Esophagus squamous epithelium (tissue), 4 donors: ENCODE measurements at regions not wholly inside any gene's neighbourhood (a gene's known extent, or its start where the extent isn't known, plus 50 kb on each side); places are given as distances from the start of the nearest gene placed in this dataset.

Experiments used
- CTCF ChIP-seq, 6 experiments: fragments of 450-650 bp in 4 of 6; fragments of 200-600 bp in 2 of 6; sonication (generic) in 2 of 6; IDR thresholded peaks; one replicate each; pipeline ENCODE4 v1.5.1; 2016 to 2019; ENCODE audit warnings: antibody characterized with exemption in 6 of 6, mild to moderate bottlenecking in 4 of 6, moderate library complexity in 4 of 6
- POLR2A ChIP-seq, 4 donors: fragments of 450-650 bp; IDR thresholded peaks; one replicate each; pipeline ENCODE4 v1.6.1; 2017; ENCODE audit warnings: antibody characterized with exemption in 4 of 4, mild to moderate bottlenecking in 4 of 4, moderate library complexity in 3 of 4

DNA sequence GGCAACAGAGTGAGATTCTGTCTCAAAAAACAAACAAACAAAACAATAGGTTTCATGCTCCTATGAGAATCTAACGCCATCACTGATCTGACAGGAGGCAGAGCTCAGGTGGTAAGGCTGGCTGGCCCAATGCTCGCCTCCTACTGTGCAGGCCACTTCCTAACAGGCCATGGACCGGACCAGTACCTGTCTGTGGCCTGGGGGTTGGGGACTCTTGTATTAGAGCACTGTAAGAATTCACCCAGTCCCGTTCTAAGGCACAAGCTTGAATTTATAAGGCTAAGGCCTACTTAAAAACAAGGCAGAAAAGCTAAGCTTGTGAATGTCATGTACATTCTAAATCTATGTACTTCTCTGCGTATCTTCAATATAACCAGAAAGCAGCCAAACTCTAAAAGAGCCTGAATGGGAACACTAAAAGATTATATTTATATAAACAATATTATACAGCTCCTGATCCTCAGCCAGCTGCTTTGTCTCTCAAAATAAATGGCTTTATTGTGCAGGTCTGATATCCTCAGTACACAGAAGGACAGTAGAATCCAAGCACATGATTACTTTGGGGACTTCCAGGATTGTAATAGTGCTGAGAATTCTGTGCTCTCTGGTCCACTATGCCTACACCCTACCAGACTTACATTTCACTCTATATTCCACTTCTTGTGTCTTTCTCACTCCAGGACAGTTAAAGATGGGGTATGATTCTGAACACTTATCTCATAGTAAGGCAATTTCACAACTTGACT lies 64.5 kb upstream of the DST start:
- TF ChIP-seq POLR2A (IDR thresholded peaks at IDR 0.05) = no peak
- no peak for TF ChIP-seq CTCF (IDR thresholded peaks at IDR 0.05)
